ENCODE measurements at regions not wholly inside any gene's neighbourhood (a gene's known extent, or its start where the extent isn't known, plus 50 kb on each side); places are given as distances from the start of the nearest gene placed in this dataset.
"Not testable (repeated sequence)": the region's sequence is repeated elsewhere in the genome, so short reads cannot be mapped to it uniquely, and the experiment has no call there.

DNA sequence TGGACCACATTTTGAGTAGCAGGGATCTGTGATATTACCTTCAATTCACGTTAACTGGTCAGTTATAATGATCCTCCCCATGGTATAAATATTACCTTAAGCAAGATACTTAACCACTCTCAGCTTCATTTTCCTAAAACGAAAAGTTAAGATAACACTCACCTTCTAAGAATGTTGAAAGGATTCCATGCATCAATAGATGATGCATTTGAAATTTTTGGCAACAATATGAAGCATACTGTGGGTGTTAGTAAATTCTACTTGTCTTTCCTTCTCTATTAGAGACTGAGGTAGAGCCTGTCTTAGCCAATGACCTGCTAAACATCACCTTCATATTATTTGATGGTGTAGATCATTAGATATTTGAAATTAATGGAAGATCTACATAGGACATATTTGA is 331.7 kb upstream of the TMC3 start:
- DNase-seq; H3K9me3 Mint-ChIP-seq (ENCODE audit: insufficient read depth); H3K4me3 Mint-ChIP-seq; ATAC-seq; CTCF ChIA-PET; H3K4me1 Mint-ChIP-seq (ENCODE audit: low read depth); H3K27ac Mint-ChIP-seq; H3K36me3 Mint-ChIP-seq (ENCODE audit: low read depth); H3K27me3 Mint-ChIP-seq (ENCODE audit: low read depth); POLR2A ChIA-PET: not testable (repeated sequence)

DNA sequence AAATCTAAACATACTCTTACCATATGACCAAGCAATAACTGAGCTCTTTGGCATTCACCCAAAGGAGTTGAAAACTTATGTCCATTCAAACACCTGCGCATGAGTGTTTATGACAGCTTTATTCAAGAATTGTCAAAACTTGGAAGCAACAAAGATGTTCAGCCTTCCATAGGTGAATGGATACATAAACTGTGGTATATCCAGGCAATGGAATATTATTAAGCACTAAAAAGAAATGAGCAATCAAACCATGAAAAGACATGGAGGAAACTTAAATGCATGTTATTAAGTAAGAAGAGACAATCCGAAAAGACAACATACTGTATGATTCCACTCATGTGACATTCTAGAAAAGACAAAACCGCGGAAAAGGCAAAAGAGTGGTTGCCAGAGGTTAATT is 312.0 kb upstream of the TMC3 start:
- ATAC-seq (no peak), DNase-seq (no peak)
- H3K36me3 Mint-ChIP-seq (ENCODE audit: low read depth): no peaks in the 10 kb centered on the region
- no peaks in the 10 kb centered on the region for H3K9me3 Mint-ChIP-seq (ENCODE audit: insufficient read depth)
- H3K27me3 Mint-ChIP-seq (ENCODE audit: low read depth): no peaks in the 10 kb centered on the region
- H3K4me1 Mint-ChIP-seq (ENCODE audit: low read depth): no peaks in the 10 kb centered on the region
- no peak overlapping the region for H3K4me3 Mint-ChIP-seq
- ChIA-PET CTCF (no interaction called here), POLR2A (no interaction called here)
- no peak overlapping the region for H3K27ac Mint-ChIP-seq

- no peak overlapping the region for H3K27ac Mint-ChIP-seq
- CTCF ChIA-PET: no interaction called here
- no peak overlapping the region for H3K4me3 Mint-ChIP-seq
Observed at GRCh38 chr15:81685237-81685636, 311.2 kb upstream of the TMC3 start.

DNA sequence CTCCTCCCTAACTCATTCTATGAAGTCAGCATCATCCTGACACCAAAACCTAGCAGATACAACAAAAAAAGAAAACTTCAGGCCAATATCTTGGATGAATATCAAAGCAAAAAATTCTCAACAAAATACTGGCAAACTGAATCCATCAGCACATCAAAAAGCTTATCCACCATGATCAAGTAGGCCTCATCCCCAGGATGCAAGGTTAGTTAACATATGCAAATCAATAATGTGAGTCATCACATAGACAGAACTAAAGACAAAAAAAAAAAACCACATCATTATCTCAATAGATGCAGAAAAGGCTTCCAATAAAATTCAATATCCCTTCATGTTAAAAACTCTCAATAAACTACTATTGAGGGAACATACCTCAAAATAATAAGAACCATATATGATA is 306.8 kb upstream of the TMC3 start:
- Mint-ChIP-seq H3K4me3 (no peak overlapping the region), H3K36me3 (ENCODE audit: low read depth) (no peaks in the 10 kb centered on the region), H3K4me1 (ENCODE audit: low read depth) (no peaks in the 10 kb centered on the region), H3K27me3 (ENCODE audit: low read depth) (no peaks in the 10 kb centered on the region), H3K27ac (no peak overlapping the region), H3K9me3 (ENCODE audit: insufficient read depth) (no peaks in the 10 kb centered on the region)
- ATAC-seq (no peak), DNase-seq (no peak)
- ChIA-PET POLR2A (no interaction called here), CTCF (no interaction called here)

More at GRCh38 chr15:81685237-81685636, 311.2 kb upstream of the TMC3 start:
- H3K36me3 Mint-ChIP-seq (ENCODE audit: low read depth): no peaks in the 10 kb centered on the region
- H3K27me3 Mint-ChIP-seq (ENCODE audit: low read depth): no peaks in the 10 kb centered on the region
- DNase-seq (no peak), ATAC-seq (no peak)
- H3K9me3 Mint-ChIP-seq (ENCODE audit: insufficient read depth): no peaks in the 10 kb centered on the region
- POLR2A ChIA-PET: no interaction called here
- no peaks in the 10 kb centered on the region for H3K4me1 Mint-ChIP-seq (ENCODE audit: low read depth)

- CTCF ChIA-PET: no interaction called here
- DNase-seq: no peak
- no peaks in the 10 kb centered on the region for H3K9me3 Mint-ChIP-seq (ENCODE audit: insufficient read depth)
- H3K4me3 Mint-ChIP-seq: no peak overlapping the region
- H3K27me3 Mint-ChIP-seq (ENCODE audit: low read depth): no peaks in the 10 kb centered on the region
- no peak overlapping the region for H3K27ac Mint-ChIP-seq
- no peak for ATAC-seq
- POLR2A ChIA-PET: no interaction called here
- H3K4me1 Mint-ChIP-seq (ENCODE audit: low read depth): no peaks in the 10 kb centered on the region
- no peaks in the 10 kb centered on the region for H3K36me3 Mint-ChIP-seq (ENCODE audit: low read depth)
Observed at GRCh38 chr15:81666839-81667238, 292.8 kb upstream of the TMC3 start.

DNA sequence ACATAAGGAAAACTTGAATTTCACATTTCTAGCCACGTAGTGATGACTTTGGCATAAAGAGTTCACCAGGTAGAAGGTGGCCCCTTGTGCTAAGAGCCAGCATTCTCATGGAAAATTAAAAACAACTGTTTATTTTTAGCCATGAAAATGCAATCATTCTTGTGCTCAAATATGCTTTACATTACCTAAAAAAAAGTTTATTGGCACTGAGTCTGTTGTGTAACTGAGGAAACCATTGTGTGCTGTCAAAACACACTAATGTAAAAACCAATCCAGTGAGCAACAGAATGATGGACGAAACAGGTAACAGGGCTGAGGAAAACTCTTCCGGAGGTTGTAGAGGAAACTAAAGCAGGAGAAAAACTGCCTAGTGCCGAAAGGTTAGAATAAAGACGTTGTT is 287.0 kb upstream of the TMC3 start:
- DNase-seq: no peak
- Mint-ChIP-seq H3K4me1 (ENCODE audit: low read depth) (no peaks in the 10 kb centered on the region), H3K36me3 (ENCODE audit: low read depth) (no peaks in the 10 kb centered on the region), H3K27ac (no peak overlapping the region), H3K9me3 (ENCODE audit: insufficient read depth) (no peaks in the 10 kb centered on the region), H3K4me3 (no peak overlapping the region), H3K27me3 (ENCODE audit: low read depth) (no peaks in the 10 kb centered on the region)
- no peak for ATAC-seq
- ChIA-PET CTCF (no interaction called here), POLR2A (no interaction called here)

- Mint-ChIP-seq H3K36me3 (ENCODE audit: low read depth) (no peaks in the 10 kb centered on the region), H3K4me1 (ENCODE audit: low read depth) (no peaks in the 10 kb centered on the region), H3K27ac (no peak overlapping the region), H3K4me3 (no peak overlapping the region), H3K27me3 (ENCODE audit: low read depth) (no peaks in the 10 kb centered on the region), H3K9me3 (ENCODE audit: insufficient read depth) (no peaks in the 10 kb centered on the region)
- ChIA-PET CTCF (no interaction called here), POLR2A (no interaction called here)
- ATAC-seq (no peak), DNase-seq (no peak)
Observed at GRCh38 chr15:81653259-81653658, 279.2 kb upstream of the TMC3 start.

- ChIA-PET CTCF (no interaction called here), POLR2A (no interaction called here)
- no peaks in the 10 kb centered on the region for H3K27me3 Mint-ChIP-seq (ENCODE audit: low read depth)
- H3K4me3 Mint-ChIP-seq: no peak overlapping the region
- no peak overlapping the region for H3K27ac Mint-ChIP-seq
- H3K36me3 Mint-ChIP-seq (ENCODE audit: low read depth): no peaks in the 10 kb centered on the region
- ATAC-seq (no peak), DNase-seq (no peak)
- no peaks in the 10 kb centered on the region for H3K4me1 Mint-ChIP-seq (ENCODE audit: low read depth)
- no peaks in the 10 kb centered on the region for H3K9me3 Mint-ChIP-seq (ENCODE audit: insufficient read depth)
Observed at GRCh38 chr15:81645470-81645869, 271.5 kb upstream of the TMC3 start.

- H3K4me3 Mint-ChIP-seq: no peak overlapping the region
- no peaks in the 10 kb centered on the region for H3K36me3 Mint-ChIP-seq (ENCODE audit: low read depth)
- POLR2A ChIA-PET: no interaction called here
- no peak for ATAC-seq
- H3K9me3 Mint-ChIP-seq (ENCODE audit: insufficient read depth): no peaks in the 10 kb centered on the region
- no peak overlapping the region for H3K27ac Mint-ChIP-seq
- DNase-seq: no peak
- no peaks in the 10 kb centered on the region for H3K4me1 Mint-ChIP-seq (ENCODE audit: low read depth)
- CTCF ChIA-PET: no interaction called here
- H3K27me3 Mint-ChIP-seq (ENCODE audit: low read depth): no peaks in the 10 kb centered on the region
Observed at GRCh38 chr15:81643771-81644170, 269.8 kb upstream of the TMC3 start.

DNA sequence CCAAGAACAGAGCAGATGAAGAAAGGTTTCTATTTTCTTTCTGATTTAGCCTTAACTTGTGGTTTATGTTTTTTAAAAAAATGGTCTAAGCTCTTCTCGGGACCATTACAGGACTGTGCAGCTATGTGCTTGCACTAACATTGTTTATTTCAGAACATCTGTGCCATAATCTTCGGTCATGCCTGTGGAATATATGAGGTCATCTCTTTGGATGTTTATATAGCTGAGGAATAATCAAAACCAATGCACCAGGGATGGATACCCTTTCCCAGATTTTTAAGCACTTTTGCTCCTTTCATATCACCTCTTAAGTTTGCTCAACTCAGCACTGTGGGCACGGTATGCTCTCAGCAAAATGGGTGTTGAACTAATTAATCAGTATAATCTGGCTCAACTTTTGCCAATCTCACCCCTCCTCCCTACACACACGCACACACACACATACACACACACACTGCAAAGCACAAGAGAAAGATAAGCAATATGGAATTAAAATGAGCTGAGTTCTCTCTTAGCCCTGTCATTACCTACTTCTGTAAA is 268.5 kb upstream of the TMC3 start:
- Mint-ChIP-seq H3K27me3 (ENCODE audit: low read depth) (no peaks in the 10 kb centered on the region), H3K4me3 (no peak overlapping the region), H3K9me3 (ENCODE audit: insufficient read depth) (no peaks in the 10 kb centered on the region), H3K4me1 (ENCODE audit: low read depth) (no peaks in the 10 kb centered on the region), H3K36me3 (ENCODE audit: low read depth) (no peaks in the 10 kb centered on the region), H3K27ac (no peak overlapping the region)
- ChIA-PET POLR2A (no interaction called here), CTCF (no interaction called here)
- ATAC-seq (no peak), DNase-seq (no peak)

GRCh38 chr15:81636064-81636463 is 262.1 kb upstream of the TMC3 start:
- ATAC-seq; CTCF ChIA-PET; H3K36me3 Mint-ChIP-seq (ENCODE audit: low read depth); POLR2A ChIA-PET; H3K27me3 Mint-ChIP-seq (ENCODE audit: low read depth); H3K4me1 Mint-ChIP-seq (ENCODE audit: low read depth); DNase-seq; H3K9me3 Mint-ChIP-seq (ENCODE audit: insufficient read depth); H3K4me3 Mint-ChIP-seq; H3K27ac Mint-ChIP-seq: not testable (repeated sequence)

DNA sequence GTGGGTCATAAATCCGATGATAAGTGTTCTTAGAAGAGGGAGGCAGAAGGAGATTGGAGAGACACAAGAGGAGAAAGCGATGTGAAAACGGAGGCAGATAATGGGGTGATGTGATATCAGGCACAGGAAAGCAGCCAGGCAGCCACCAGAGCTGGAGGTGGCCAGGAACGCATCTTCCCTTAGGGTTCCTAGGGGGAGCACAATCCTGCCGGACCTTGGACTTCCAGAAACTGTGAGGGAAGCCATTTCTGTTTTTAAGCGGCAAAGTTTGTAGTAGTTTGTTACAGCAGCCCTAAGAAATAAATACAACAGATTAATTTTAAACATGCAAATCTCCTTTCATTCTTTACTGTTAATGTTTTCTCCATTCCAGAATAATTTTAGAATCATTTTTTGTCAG is 259.9 kb upstream of the TMC3 start:
- H3K4me3 Mint-ChIP-seq: no peak overlapping the region
- ATAC-seq (no peak), DNase-seq (no peak)
- H3K36me3 Mint-ChIP-seq (ENCODE audit: low read depth): no peaks in the 10 kb centered on the region
- ChIA-PET POLR2A (no interaction called here), CTCF (no interaction called here)
- no peak overlapping the region for H3K27ac Mint-ChIP-seq
- no peaks in the 10 kb centered on the region for H3K4me1 Mint-ChIP-seq (ENCODE audit: low read depth)
- no peaks in the 10 kb centered on the region for H3K9me3 Mint-ChIP-seq (ENCODE audit: insufficient read depth)
- H3K27me3 Mint-ChIP-seq (ENCODE audit: low read depth): no peaks in the 10 kb centered on the region

- Mint-ChIP-seq H3K27me3 (ENCODE audit: low read depth) (no peaks in the 10 kb centered on the region), H3K27ac (no peak overlapping the region), H3K4me3 (no peak overlapping the region), H3K9me3 (ENCODE audit: insufficient read depth) (no peaks in the 10 kb centered on the region), H3K36me3 (ENCODE audit: low read depth) (no peaks in the 10 kb centered on the region), H3K4me1 (ENCODE audit: low read depth) (no peaks in the 10 kb centered on the region)
- POLR2A ChIA-PET: no interaction called here
- DNase-seq: no peak
- ATAC-seq: no peak
- CTCF ChIA-PET: no interaction called here
Observed at GRCh38 chr15:81625896-81626295, 251.9 kb upstream of the TMC3 start.

All from activated CD8-positive, alpha-beta T cell treated with anti-CD3 and anti-CD28 coated beads, Interleukin-2, amount 10 ng/mL, durations not matched to agents 7 days and 5 days (primary cell).